HFF-Myc (cell line): ENCODE measurements at regions not wholly inside any gene's neighbourhood (a gene's known extent, or its start where the extent isn't known, plus 50 kb on each side); places are given as distances from the start of the nearest gene placed in this dataset.
"Not testable (repeated sequence)": the region's sequence is repeated elsewhere in the genome, so short reads cannot be mapped to it uniquely, and the experiment has no call there.

Source experiments
- DNase-seq: peaks from one replicate; pipeline ENCODE4 v3.0.0-alpha.2; 2011; ENCODE audit warnings: low read depth; ENCODE audit errors: extremely low read depth
- H3K4me3 ChIP-seq: replicated peaks from 2 replicates; pipeline ENCODE4 v1.5.1; 2011; ENCODE audit warnings: low read depth, mild to moderate bottlenecking, control low read depth, low read length
- CTCF ChIP-seq: IDR thresholded peaks from 2 replicates; pipeline ENCODE4 v1.5.1; 2012; ENCODE audit warnings: mild to moderate bottlenecking, low read depth, low read length, control low read depth; ENCODE audit errors: missing control alignments

GRCh38 chr1:37362594-37363385 is 111.6 kb upstream of the ZC3H12A start:
- DNase-seq: no peak
- no peak overlapping the region for H3K4me3 ChIP-seq
- no peak for TF ChIP-seq CTCF

- DNase-seq: no peak
- TF ChIP-seq CTCF: no peak
- no peak overlapping the region for H3K4me3 ChIP-seq
These were observed 110.8 kb upstream of the ZC3H12A start for GRCh38 chr1:37363535-37363934.

- DNase-seq, H3K4me3 ChIP-seq: not testable (repeated sequence)
These were observed 105.6 kb upstream of the ZC3H12A start for GRCh38 chr1:37368665-37369315.

GRCh38 chr1:37372302-37372701 is 102.1 kb upstream of the ZC3H12A start:
- DNase-seq: no peak
- TF ChIP-seq CTCF: no peak
- H3K4me3 ChIP-seq: no peak overlapping the region

GRCh38 chr1:37372711-37373110 is 101.7 kb upstream of the ZC3H12A start:
- no peak for TF ChIP-seq CTCF
- no peak overlapping the region for H3K4me3 ChIP-seq
- DNase-seq: no peak

- no peak for TF ChIP-seq CTCF
- no peak for DNase-seq
- H3K4me3 ChIP-seq: no peak overlapping the region
These were observed 101.0 kb upstream of the ZC3H12A start for GRCh38 chr1:37373413-37373812.

GRCh38 chr1:37380546-37380945 is 93.8 kb upstream of the ZC3H12A start:
- DNase-seq: not testable (repeated sequence)

GRCh38 chr1:37387854-37388253 is 86.5 kb upstream of the ZC3H12A start:
- DNase-seq: no peak
- no peak overlapping the region for H3K4me3 ChIP-seq
- no peak for TF ChIP-seq CTCF

More at GRCh38 chr1:37380546-37380945, 93.8 kb upstream of the ZC3H12A start:
- H3K4me3 ChIP-seq: not testable (repeated sequence)
